Activated CD4-positive, alpha-beta T cell treated with anti-CD3 and anti-CD28 coated beads for 4 hours (primary cell): ENCODE measurements at regions not wholly inside any gene's neighbourhood (a gene's known extent, or its start where the extent isn't known, plus 50 kb on each side); places are given as distances from the start of the nearest gene placed in this dataset.

Experiments
- DNase-seq, 2 donors: peaks; one replicate each; pipeline ENCODE4 v3.0.0-alpha.2; 2020

DNA sequence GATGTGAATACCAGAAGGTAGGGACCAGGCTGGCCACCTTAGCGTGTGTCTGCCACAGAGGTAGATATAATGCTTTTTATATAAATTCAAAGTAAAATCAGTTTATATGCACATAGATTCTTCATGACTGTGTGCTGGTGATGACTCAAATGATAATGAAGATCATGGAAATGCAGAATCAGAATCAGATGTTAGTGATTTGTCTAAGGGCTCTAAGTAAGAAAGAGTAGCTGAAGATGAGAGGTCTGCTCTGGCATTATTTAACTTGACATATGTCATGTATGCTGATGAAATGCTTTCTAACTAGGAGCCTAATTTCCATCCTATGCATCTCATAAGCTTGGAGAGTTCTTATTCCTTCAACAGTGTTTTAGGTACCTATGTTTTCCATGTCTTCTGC, 50.3 kb upstream of the DPH6 start:
- no peak for DNase-seq

DNA sequence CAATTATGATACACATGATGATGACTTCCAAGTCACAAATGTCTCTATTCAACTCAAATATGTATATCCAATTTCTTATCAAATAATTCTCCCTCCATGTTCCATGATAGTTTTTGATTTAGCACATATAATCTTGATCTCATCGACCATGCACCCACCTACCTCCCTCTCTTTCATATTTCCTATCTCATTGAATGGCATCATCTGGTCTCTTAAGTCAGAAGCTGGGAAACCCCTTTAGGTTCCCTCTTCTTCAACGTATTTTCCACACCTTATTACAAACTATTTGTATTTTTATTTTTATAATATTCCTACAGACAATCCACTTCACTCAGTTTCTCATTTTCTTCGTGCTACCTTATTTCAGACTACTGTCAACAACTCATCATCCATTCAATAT, 56.9 kb upstream of the DPH6 start:
- DNase-seq: no peak

DNA sequence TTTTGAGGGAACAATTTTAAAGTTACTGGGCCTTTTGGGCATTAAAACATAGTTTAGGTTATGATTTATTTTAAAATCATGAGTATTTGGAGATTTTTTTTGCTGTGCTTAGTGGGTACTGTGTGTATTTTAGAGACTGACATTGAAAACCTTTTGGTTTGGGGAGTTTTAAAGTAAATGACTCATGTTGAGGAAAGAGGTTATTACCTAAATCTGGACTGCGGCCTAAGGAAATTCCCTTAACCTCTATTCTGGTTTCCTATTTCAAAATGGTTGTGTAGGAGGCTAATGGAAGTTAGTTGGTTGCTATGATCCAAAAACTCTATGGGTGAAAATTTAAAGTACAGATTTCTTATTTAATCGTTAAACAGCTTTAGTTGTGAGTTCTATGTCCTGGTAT, 57.3 kb upstream of the DPH6 start:
- DNase-seq: no peak

DNA sequence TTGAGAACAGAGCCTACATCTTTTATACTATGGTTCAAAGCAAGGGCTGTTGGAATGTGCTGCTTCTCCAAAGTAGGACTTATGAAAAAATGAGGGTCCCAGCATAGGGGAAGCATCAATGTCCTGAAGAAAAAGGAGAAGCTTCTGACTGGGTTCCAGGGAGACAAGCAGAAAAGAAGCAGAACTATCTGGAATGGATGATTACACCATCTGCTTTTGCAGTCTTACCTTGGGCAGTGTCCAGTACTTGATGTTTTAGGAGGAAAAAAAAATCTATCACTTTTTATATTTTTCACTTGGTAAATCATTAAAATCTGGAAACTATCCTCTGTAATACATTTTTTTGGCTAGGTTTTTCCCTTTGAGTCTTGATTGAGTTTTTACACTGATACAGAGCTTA, 57.9 kb upstream of the DPH6 start:
- DNase-seq: no peak

- no peak for DNase-seq
Measured at GRCh38 chr15:35605764-35606449, 59.9 kb upstream of the DPH6 start.

GRCh38 chr15:35606450-35606779, 60.5 kb upstream of the DPH6 start:
- DNase-seq: no peak

DNA sequence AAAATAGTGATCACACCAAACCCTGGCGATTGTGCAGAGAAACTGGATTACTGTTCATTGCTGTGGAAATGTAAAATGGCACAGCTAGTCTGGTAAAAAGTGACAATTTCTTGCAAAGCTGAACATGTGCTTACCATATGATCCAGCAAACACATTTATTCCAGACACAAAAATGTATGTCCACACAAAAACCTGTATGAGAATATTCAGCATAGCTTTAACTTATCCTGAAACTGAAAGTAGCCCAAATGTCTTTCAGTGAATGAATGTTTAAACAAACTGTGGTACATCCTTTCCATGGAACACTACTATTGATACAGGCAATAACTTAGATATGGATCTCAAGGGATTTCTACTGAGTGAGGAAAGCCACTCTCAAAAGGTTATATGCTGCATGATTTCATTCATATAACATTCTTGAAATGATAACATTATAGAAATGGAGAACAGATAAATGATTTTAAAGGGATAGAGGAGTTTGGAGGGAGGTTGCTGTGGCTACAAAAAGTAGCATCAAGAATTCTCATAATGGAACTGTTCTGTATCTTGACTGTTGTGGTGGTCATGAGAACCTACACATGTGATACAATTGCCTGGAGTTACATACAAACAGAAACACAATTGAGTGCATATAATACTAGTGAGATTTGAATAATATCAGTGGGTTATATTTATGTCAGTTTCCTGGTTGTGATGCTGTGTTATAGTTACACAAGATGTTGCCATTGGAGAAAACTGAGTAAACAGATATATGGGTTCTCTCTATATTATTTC, 70.7 kb upstream of the DPH6 start:
- no peak for DNase-seq

DNA sequence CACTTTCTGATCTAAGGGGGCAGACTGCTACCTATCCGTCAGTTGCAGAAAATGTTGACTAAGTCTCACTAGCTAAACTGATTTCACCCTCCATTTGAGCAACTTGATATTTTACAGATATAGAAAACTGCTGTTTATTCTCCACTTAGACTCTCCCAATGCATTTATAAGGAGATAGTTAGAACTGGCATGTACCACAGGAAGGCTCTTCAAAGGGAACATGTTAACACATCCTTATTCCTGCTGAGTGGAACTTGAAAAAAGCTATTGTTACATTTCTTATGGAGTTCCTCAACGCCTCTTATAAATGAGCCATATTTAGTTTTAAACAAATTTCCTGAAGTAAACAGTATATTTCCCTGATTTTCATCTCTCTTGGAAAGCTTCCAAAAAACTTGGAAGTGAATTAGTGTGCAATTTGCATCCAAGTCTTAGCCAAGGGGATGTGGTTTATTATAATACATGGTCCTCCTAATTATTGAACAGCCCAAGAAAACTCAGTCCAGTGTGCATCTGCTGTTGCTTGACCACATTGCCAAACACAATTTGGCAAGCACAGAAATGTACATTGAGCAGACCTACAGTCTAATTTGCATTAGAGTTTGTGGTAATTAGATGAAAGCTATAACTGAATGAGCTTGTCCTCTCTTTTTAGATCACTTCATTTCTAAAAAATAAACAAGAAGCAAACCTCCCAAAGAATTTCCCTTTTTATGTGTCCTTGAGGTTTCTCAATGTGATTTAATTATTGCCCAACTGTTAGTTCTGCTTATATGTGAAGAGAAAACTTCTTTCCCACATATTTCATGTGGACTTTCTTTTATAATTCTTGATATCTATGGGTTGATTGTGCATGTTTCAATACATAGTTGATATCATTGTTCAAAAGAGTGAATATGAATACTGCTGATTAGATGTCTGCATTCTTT, 72.6 kb upstream of the DPH6 start:
- no peak for DNase-seq

DNA sequence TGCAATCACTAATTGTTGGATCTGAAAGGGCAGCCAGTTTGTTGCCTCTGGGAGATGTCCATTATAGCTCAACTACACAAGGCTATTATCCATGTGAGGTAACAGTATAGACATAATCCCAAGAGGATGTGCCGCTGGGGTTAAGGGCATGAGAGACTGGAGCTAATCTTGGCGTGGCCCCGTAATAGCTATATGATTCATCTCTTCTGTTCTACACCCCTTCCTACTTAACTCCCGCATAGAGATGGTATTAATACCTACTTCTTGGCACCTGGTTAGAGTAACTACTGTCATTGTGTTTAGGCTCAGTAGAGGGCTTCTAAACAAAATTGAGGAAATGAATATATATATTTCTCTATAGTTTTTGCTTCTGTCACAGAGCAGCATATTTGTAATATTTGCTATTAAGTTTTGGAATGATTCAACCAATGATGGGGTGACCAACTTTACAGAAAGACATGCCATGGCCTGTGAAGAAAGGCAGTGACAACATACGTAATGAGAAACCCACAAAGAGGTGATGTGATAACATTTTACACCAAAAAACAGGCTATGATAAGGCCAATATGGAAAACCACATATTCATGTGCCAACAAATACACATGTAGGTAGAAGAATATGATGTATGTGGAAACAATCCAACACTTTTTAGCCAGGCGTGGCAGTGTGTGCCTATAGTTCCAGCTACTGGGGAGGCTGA, 76.8 kb upstream of the DPH6 start:
- no peak for DNase-seq

DNA sequence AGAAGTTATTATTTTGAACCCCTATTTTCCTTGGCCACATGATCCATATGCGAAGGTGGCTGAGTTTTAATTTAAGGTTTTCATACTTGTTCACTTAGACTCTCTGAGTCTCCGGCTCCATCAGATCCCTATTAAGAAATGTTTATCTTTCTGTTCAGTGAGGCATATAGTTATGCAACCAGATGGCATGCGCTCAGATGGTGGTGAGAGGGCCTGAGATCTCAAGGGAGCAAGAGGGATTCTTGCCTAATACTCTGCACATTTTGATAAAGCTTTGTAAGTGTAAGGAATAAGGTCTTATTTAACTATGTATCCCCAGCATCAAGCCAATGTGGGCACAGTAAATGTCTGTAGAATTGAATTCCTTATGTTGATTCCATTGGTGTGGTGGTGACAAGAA, 78.9 kb upstream of the DPH6 start:
- DNase-seq: no peak

DNA sequence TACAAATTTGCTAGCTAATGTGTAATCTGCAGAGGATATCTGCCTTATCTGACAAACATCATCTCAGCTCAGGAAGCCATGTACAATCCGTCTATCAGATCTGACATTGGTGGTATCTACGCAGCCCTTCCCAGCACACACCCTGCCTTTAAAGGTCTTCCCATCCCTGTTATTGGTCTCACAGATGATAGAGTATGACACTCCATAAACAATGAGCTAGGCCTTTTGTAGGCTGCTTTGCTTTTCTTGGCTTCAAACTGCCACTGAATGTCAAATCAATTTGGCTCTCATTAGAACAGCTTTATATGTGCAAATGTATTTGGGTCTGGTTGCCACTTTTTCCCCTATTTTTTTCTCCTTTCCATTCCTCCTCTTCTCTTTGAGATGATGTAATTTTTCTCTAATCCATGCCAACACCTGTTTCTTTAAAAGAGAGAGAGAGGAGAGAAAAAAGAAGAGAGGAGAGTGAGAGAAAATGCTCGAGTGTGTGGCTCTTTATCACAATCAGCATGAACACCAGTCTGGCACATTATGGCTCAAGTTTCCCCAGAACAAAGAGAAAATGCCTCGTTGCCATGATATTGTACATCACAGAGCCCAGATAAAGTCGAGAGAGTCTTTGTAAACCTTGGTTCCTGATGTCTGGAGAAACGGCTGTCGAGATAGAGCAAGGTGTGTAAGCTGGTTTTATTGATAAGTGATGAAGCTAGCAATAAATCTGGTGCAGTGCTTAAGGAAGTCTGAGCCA, 80.8 kb upstream of the DPH6 start:
- DNase-seq: no peak

GRCh38 chr15:35627696-35628095, 81.7 kb upstream of the DPH6 start:
- no peak for DNase-seq

GRCh38 chr15:35629766-35630165, 83.8 kb upstream of the DPH6 start:
- no peak for DNase-seq

DNA sequence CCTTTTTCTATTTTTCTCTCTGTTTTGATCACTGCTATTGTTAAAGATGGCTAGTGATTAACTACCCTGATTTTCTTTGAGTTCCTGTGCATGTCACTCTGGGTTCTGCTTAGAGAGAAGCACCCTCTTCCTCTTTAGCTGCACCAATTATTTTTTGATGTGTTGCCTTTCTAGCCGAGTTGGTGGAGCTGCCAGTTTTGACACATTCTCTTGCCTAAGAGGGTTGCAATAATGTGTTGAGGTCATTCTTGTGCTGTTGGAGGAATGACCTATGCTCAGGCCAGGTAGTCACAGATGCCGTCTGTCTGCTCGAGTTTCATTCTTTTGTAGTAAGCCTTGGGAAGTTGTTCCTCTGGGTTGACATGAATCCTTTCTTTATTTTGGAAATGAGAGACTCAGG, 84.6 kb upstream of the DPH6 start:
- no peak for DNase-seq

GRCh38 chr15:35630985-35631384, 85.0 kb upstream of the DPH6 start:
- DNase-seq: no peak

GRCh38 chr15:35633677-35634076, 87.7 kb upstream of the DPH6 start:
- no peak for DNase-seq

- no peak for DNase-seq
Measured at GRCh38 chr15:35646790-35647189, 100.8 kb upstream of the DPH6 start.

GRCh38 chr15:35647303-35647702, 101.3 kb upstream of the DPH6 start:
- DNase-seq: no peak

GRCh38 chr15:35648941-35649340, 103.0 kb upstream of the DPH6 start:
- no peak for DNase-seq

GRCh38 chr15:35649575-35649974, 103.6 kb upstream of the DPH6 start:
- no peak for DNase-seq

DNA sequence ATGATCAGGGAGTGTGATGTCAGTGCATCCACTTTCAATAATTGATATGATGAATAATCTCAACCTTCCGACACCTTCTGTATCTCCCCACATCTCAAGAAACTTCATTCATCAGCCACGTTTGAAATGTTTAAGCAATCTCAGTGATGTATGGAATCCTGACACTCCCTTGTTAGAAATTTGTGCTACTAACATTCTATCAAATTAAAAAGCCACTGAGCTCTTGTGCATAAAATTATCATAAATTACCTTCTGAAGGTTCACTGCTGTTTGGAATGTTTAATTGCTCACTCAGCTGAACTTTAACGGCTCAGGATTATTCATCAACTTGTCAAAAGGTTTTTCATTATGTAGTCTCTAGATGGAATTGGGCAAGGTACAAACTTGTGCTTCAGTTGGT, 108.4 kb upstream of the DPH6 start:
- no peak for DNase-seq

DNA sequence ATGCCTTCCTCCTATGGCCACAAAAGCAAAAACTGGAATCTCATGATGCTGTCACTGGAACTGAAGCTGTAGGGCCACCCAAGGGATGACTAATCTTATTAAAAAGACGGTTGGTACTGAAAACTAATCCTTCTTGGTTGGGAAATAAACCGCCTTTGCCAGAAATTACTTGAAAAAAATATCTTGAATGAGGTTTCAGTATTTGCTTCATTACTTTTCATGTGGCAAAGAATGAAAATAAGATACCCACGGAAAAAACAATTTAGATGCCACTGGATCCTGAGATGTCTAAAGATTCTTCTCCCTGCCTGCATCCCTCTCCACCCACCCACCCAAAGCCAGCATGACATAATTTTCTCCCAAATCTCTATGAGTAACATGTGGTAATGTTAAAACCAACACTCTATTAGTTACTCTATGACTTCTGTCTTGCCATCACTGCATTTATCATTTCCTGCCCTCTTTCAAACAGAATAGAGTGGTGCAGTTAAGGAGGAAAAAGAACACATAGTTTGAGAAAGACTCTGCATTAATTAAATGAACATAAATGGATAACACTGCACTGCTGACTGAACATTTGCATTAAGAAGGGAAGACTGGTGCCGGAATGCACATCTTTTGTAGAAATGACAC, 111.8 kb upstream of the DPH6 start:
- DNase-seq: no peak
